ENCODE measurements at regions not wholly inside any gene's neighbourhood (a gene's known extent, or its start where the extent isn't known, plus 50 kb on each side); places are given as distances from the start of the nearest gene placed in this dataset.
"Not testable (repeated sequence)": the region's sequence is repeated elsewhere in the genome, so short reads cannot be mapped to it uniquely, and the experiment has no call there.

DNA sequence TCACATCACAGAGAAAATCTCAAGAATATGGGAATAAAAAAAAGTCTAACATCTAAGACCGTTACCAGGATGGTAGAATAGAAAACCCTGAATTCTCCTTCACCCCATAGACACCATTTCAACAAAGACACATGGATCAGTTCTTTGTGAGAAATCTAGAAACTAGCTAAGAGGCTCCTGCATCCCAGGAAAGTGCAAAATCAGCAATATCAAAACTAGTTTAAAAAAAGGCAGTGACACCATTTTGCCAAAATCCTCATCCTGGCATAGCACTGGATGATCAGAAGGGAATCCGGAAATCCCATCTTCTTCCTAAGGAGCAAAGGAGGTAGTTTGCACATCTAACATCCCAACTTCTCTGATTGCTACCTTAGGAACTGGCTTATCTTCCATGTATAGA lies 88.9 kb upstream of the MAGEE2 start:
- no peak for DNase-seq

DNA sequence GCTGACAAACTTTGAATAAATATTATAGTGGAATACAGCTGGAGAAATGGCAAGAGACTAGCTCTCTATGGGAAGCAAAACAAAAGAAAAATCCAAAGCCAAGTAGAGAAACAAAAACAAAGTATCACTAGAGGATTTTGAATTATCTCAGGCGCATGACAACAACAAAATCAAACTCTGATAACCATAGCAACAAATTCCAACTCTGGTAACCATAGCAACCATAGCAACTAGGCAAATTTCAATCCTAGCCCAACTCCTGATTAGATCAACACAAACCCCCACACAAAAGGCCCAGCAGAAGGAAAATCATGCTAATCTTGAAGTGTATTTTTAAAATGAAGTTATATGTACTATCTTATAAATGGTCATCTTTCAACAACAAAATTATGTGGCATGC lies 98.4 kb upstream of the MAGEE2 start:
- DNase-seq: no peak

DNA sequence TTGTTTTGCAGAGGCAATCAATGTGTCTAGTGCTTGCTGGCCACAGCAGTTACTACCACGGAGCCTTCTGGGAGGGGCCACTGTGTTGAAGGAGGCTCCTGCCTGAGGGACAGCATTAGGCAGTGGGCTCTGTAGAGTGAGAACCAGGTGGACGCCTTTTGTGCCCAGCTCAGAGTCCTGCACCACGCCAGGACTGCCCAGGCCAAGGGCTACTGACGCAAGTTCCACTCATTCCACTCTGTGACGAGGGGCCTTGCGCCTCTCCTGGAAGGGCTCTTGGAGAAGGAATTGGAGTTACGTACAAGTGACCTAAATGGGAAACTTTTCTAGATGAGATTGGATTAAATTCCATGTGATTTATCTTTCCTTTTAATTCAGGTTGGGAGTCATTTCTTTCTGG lies 102.8 kb upstream of the MAGEE2 start:
- no peak for DNase-seq

DNA sequence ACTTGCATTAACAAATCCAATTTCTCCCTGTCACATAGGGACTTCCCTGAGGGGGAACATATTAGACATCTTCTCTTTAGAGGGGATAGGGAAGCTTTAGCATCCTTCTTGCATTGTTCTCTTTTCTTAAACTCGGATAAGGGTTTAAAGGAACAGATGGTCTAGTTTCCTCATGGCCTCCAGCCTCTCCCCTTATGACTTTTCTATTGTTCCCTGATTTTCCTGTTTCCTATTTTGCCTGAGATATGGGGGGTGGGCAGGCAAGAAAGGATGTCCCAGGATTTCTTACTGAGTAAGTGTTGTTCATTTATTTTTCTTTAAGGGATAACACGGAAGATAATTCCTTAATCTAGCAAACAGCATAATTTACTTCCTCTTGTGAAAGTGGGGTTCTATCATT lies 107.7 kb upstream of the MAGEE2 start:
- DNase-seq: no peak

DNA sequence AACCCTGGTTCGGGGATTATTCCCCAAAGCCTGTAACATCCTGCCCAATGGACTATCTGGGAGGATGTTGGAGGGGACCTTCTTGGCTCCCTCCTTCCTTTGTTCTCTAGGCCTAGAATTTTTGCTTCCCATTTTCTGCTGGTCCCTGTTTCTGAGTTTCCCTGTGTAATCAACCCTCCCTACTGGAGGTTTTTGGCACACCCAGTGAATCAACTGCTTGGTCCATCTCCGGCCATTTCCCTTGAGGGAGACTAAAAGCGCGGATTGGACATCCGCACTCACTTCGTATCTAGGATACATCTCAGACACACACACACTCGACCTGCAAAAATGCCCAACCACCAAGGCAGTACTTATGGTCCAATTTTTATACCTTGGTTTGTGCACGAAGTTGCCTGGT lies 108.2 kb upstream of the MAGEE2 start:
- DNase-seq: no peak

DNA sequence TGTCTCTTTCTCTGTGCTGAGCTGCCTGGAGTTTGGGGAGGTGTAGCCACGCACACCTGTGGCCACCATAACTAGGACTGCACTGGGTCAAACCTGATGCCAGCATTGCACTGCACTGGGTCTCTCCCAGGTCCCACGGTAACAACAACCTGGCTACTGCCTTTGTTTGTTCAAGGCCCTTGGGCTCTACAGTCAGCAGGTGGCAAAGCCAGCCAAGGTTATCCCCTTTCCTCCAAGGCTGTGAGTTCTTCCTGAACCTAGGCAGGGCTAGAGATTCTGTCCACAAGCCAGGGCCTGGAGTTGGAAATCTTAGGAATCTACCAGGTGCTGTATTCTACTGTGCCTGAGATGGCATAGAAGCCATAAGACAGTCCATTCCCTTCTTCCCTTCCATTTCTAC lies 126.7 kb upstream of the MAGEE2 start:
- no peak for DNase-seq

DNA sequence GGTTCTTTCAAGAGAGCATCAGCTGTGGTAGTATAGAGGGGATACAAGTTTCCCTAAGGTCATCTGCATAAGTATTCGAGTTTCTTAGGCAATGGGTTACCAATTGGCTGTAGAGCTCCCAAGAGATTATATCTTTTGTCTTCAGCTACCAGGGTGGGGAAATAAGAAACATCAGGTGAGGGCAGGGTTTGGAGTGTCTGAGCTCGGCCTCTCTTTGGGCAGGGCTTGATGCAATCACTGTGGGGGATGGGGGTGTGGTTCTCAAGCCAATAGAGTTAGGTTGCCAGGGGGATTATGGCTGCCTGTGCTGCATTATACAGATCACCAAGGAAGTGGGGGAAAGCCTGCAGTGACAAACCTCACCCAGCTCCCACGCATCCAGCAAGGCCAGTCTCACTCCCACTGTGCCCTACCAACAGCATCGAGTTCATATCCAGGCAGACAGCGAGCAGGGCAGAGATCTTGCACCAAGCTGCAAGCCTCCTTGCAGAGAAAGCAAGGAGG lies 172.1 kb upstream of the MAGEE2 start:
- DNase-seq: no peak

DNA sequence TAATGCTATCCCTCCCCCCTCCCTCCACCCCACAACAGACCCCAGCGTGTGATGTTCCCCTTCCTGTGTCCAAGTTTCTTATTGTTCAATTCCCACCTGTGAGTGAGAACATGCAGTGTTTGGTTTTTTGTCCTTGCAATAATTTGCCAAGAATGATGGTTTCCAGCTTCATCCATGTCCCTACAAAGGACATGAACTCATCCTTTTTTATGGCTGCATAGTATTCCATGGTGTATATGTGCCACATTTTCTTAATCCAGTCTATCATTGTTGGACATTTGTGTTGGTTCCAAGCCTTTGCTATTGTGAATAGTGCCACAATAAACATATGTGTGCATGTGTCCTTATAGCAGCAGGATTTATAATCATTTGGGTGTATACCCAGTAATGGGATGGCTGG lies 176.3 kb upstream of the MAGEE2 start:
- not testable (repeated sequence) for DNase-seq

DNA sequence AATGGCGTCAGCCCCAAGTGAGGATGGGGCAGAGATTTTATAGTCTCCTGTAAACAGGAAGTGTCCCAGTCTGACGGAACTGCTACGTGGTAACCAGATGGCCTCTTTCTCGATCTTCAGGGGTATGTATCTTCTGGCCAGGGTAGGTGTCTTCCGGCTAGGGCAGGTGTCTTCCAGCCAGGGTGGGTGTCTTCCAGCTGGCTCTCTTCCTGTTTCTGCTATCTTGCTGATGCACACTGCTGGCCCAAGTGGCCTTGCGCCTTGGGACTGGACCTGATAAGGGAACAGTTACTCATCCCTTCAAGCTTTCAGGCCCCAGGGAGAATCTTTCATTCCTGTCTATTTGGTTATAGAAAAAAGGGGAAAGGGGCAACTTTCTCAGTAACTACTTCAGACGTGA lies 178.7 kb upstream of the MAGEE2 start:
- DNase-seq: no peak

DNA sequence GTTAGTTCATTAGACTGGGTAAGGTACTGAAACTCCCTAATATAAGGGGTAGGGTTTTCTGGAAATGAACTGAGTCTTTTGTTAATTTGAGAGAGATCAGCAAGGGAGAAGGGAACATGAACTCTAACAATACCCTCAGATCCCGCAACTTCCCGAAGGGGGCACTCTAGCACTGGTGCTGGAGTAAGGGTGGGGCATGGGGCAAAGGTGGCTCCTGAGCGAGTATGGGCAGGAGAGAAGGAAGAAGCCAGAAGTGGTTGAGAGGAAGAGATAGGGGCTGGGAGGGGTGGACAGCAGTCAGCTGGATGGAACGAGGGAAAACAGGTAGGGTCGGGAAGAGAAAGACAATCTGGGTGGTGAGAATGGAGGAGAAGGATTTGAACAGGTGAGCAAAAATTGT lies 183.2 kb upstream of the MAGEE2 start:
- no peak for DNase-seq

DNA sequence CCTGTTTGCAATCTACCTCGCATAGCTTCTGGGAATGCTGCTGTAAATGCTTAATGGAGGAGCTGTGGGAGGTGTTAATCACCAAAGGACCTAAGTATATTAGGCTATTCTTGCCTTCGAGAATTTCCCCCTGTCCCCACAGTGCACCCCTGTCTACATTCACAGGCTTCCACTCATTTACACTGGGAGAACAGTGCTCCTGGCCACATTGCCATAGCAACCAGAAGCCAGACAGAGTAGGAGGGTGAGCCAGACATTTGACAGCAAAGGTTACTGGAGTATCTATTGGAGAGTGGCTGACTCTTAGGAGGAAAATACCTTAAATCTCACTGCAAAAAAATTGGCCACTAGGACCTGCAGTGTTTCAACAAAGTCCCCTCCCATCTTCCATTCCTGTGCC lies 185.9 kb upstream of the PBDC1 start:
- DNase-seq: no peak

DNA sequence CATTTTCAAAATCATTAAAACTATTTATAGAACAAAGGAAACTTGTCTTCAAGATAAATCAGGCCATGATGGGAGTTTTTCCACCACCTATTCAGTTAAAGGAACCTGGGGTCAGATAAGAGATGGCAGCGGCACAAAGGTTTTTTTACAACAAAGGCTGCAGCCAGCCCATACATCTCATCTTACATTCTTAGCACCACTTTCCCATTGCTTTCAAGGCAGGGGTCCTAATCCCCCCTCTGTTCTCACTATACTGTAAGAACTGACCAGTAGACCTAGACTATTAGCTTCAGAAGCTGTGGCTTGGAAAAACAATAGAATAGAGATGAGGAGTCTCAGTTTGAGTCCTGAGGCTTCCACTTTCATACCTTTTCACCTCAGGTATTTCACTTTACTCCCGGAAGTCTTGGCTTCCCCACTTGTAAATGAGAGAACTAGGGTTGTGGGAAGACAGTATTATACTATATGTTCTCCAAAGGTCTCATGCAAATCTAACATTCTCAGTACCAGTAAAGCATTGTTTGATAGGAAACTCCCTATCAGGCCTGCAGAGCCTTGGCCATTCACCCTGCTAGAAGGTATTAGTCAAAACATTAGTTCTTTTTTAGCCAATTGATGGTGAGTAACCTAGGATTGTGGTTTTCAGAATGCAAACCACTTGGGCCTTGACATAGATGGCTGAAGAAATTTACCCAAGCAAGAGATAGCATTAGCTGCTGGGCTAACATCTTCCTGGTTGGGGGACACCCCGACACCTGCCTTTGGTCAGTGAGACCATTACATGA lies 182.9 kb upstream of the PBDC1 start:
- no peak for DNase-seq

DNA sequence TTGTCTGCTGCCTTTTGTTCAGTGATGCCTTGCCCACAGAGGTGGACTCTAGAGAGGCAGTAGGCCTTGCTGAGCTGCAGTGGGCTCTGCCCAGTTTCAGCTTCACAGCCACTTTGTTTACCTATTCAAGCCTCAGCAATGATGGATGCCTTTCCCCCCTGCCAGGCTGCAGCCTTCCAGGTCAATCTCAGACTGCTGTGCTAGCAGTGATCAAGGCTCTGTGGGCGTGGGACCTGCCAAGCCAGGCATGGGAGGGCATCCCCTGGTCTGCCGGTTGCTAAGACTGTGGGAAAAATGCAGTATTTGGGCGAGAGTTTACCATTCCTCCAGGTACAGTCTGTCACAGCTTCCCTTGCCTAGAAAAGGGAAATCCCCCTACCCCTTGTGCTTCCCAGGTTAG lies 175.2 kb upstream of the PBDC1 start:
- no peak for DNase-seq

DNA sequence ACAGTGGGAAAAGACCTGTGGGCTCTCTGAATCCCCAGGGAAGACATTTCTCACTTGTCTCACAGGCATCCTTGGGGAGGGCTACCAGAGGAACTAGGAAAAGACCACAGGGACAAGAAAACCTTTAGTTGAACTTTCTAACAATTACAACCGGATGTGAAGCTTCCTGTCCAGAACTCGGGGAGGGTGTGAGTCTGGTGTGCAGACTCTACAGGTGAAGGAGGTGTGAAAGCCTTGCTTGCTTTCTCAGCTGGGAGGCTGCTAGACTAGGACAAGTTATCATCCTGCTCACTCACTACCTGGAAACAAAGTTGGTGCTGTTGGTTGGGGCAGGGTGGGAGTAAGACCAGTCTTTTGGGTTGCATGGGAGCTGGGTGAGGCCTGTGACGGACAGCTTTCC lies 158.5 kb upstream of the PBDC1 start:
- no peak for DNase-seq

DNA sequence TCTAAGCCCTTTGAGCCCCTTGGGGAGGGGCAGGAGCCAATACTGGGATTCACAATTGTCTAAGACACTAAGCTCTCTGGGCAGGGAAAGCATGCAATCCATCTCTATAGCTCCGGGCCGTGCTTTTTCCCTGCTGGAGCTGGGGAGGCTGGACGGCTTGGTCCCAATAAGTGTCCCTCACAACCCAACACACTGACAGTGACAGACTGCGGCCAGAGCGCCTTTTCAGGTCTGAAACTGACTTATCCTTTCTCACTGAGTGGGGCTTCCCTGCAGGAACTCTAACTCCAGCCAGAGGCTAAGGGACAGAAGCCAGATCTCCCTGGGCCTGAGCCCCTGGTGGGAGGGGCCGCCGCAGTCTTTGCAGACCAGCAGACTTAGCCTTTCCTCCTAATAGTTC lies 146.6 kb upstream of the PBDC1 start:
- no peak for DNase-seq

DNA sequence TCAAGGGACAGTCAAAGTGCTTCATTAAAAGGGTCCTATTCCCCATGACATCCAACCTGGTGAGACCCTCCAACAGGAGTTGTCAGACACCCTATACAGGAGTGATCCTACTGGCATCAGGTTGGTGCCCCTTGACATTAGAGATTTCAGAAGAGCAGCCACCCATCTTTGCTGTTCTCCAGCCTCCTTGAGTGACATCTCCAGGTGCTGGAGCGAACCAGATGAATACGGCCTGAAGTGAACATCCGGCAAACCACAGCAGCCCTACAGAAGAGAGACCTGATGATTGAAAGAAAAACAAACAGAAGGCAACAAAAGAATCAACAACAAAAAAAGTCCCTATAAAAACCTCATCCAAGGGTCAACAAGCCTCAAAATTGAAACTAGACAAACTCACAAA lies 146.1 kb upstream of the PBDC1 start:
- no peak for DNase-seq

DNA sequence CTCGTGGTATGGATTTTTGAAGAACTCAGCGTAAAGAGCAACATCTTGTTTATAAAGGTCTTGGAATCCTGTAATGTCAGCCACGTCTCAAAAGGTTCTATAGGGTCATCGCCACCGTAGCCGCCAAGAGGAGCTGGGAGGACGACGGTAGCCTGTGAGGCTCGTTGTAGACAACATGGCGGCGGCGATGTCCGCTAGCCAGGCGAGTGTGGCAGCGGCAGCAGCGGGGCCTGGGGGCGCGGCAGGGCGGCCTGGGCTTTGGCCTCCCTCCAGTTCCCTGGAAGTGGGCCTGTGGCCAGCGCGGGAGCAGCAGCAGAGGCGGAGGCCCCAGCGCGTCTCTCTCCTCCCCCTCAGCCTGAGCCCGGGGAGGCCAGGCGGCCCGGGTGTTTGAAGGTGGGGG lies 143.5 kb upstream of the PBDC1 start:
- DNase-seq: peak; percentile 1

DNA sequence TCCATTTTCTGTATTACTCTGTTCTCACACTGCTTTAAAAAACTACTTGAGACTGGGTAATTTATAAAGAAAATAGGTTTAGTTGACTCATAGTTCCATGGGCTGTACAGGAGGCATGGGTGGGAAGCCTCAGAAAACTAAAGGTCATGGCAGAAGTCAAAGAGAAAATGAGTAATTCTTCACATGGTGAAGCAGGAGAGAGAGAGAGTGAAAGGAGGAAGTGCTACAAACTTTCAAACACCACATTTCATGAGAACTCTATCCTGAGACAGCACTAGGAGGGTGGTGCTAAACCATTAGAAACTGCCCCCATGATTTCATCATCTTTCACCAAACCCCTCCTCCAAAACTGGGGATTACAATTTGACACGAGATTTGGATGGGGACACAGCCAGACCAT lies 108.0 kb upstream of the PBDC1 start:
- DNase-seq: no peak

DNA sequence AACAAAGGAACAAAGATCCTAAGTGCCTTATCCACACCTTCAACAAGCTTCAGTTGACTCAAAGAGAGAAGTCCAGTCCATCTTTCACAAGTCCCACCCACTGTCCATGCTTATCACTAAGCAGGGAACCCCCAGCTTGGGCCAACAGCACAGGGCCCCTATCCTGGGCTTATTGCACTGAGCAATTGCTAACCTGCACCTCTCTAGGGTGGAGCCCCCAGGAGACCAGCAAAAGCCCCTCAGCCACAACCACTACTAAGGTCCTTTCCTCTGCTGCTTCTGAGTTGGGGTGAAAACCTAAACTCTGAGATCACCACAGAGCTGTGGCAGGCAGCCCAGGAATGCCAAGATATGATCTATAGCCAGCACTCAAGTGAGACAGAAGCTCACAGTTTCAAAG lies 96.7 kb upstream of the PBDC1 start:
- DNase-seq: no peak

DNA sequence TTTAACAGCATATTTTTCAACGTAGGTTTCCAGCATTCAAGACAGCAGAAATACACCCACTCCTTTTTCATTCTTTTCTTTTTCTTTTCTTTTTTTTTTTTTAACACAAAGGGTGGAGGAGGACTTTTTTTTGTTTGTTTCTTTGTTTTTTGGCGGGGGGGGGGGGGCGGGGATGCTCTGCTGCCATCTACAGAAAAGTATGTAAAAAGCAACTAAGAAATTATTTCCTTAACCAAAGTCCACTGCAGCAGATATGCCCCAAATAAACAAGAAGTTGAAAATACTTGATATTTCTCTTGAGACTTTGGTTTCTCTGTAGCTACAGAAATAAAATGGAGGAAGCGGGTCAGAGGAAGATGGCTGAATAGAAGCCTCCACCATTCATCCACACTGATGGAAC lies 63.2 kb upstream of the PBDC1 start:
- DNase-seq: no peak
